Thyroid gland (tissue), 4 donors: ENCODE measurements at regions not wholly inside any gene's neighbourhood (a gene's known extent, or its start where the extent isn't known, plus 50 kb on each side); places are given as distances from the start of the nearest gene placed in this dataset.

Experiments
- POLR2A ChIP-seq, 2 donors: fragments of 450-650 bp; IDR thresholded peaks; one replicate each; pipeline ENCODE4 v1.6.1; 2017; ENCODE audit warnings: antibody characterized with exemption in 2 of 2, mild to moderate bottlenecking in 2 of 2, moderate library complexity in 1 of 2
- TF ChIP-seq, protein P1 (sequence below), 6 experiments: fragments of 200-600 bp in 3 of 6; fragments of 450-650 bp in 3 of 6; sonication (generic) in 3 of 6; IDR thresholded peaks; one replicate each; pipeline ENCODE4 v1.5.1; 2016 to 2019; ENCODE audit warnings: antibody characterized with exemption in 6 of 6, mild to moderate bottlenecking in 2 of 6, inconsistent platforms in 1 of 6, moderate library complexity in 1 of 6

DNA sequence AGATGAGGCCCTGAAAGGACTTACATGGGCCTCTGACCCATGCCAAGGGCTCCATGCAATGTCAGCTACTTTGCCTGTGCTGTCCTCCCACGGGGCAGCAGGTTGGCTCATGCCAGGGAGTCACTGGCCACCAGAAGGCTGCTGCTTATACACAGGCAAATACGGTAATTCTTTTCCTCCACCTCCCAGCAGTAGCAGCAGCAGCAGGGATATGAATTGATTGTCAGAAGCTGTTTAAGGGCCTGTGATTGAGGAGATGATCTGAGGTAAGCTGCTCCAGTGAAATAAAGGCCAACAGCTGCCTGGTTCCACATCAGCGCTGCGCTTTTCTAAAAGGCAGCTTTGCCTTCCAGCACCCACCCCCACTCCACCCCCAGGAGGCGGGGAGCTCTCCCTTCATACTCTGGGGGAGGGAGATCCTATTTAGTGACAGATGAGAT lies 250.5 kb downstream of the SHQ1 start:
- no peak for TF ChIP-seq POLR2A (IDR thresholded peaks at IDR 0.05)
- TF ChIP-seq, protein P1, sequence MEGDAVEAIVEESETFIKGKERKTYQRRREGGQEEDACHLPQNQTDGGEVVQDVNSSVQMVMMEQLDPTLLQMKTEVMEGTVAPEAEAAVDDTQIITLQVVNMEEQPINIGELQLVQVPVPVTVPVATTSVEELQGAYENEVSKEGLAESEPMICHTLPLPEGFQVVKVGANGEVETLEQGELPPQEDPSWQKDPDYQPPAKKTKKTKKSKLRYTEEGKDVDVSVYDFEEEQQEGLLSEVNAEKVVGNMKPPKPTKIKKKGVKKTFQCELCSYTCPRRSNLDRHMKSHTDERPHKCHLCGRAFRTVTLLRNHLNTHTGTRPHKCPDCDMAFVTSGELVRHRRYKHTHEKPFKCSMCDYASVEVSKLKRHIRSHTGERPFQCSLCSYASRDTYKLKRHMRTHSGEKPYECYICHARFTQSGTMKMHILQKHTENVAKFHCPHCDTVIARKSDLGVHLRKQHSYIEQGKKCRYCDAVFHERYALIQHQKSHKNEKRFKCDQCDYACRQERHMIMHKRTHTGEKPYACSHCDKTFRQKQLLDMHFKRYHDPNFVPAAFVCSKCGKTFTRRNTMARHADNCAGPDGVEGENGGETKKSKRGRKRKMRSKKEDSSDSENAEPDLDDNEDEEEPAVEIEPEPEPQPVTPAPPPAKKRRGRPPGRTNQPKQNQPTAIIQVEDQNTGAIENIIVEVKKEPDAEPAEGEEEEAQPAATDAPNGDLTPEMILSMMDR (IDR thresholded peaks at IDR 0.05), result no peak
